CD4-positive, CD25-positive, alpha-beta regulatory T cell (primary cell): ENCODE measurements at regions not wholly inside any gene's neighbourhood (a gene's known extent, or its start where the extent isn't known, plus 50 kb on each side); places are given as distances from the start of the nearest gene placed in this dataset.

ENCODE experiments used
- ATAC-seq, 2 donors: fragments of 150-1000 bp; cut with Tn5 transposase; one replicate each; pipeline ENCODE4 v1.10.0; 2021; ENCODE audit warnings: low read depth in 2 of 2, moderate number of reproducible peaks in 2 of 2, moderate library complexity in 1 of 2
- DNase-seq, 3 donors: peaks; one replicate each; pipeline versions ENCODE4 v3.0.0 to v3.0.0-alpha.2; 2012 to 2022; ENCODE audit warnings: mixed read lengths in 1 of 3
- H3K27ac ChIP-seq: one replicate; pipeline ENCODE4 v1.7.0; 2013; ENCODE audit warnings: mild to moderate bottlenecking, low read length; ENCODE audit not compliant: insufficient read depth, poor library complexity, severe bottlenecking
- H3K27me3 ChIP-seq: one replicate; pipeline ENCODE4 v1.7.0; 2013; ENCODE audit warnings: low read length; ENCODE audit not compliant: control insufficient read depth, insufficient read depth
- H3K36me3 ChIP-seq: one replicate; pipeline ENCODE4 v1.7.0; 2013; ENCODE audit warnings: mild to moderate bottlenecking, low read length, moderate library complexity; ENCODE audit not compliant: control insufficient read depth, insufficient read depth
- H3K4me1 ChIP-seq: 2 replicates; pipeline ENCODE4 v1.7.0; 2013; ENCODE audit warnings: mild to moderate bottlenecking, low read length; ENCODE audit not compliant: insufficient read depth, control insufficient read depth, poor library complexity, severe bottlenecking
- H3K4me3 ChIP-seq: one replicate; pipeline ENCODE4 v1.7.0; 2013; ENCODE audit warnings: low read depth, mild to moderate bottlenecking, low read length, moderate library complexity
- H3K9me3 ChIP-seq, 2 experiments: 1 replicate in 1 of 2; 2 replicates in 1 of 2; pipeline ENCODE4 v1.7.0; 2013; ENCODE audit warnings: low read length in 2 of 2, mild to moderate bottlenecking in 1 of 2, moderate library complexity in 1 of 2; ENCODE audit not compliant: control insufficient read depth in 2 of 2
- H3K27ac Mint-ChIP-seq, 3 donors: one replicate each; pipeline ENCODE4 v1.8.0; 2020 to 2022; ENCODE audit warnings: mild to moderate bottlenecking in 3 of 3, mixed read lengths in 3 of 3, moderate library complexity in 2 of 3
- H3K27me3 Mint-ChIP-seq: one replicate; pipeline ENCODE4 v1.8.0; 2022; ENCODE audit warnings: mild to moderate bottlenecking, mixed read lengths
- H3K36me3 Mint-ChIP-seq: one replicate; pipeline ENCODE4 v1.8.0; 2020; ENCODE audit warnings: mixed read lengths
- H3K4me1 Mint-ChIP-seq, 4 donors: one replicate each; pipeline ENCODE4 v1.8.0; 2020 to 2022; ENCODE audit warnings: mixed read lengths in 4 of 4, mild to moderate bottlenecking in 1 of 4
- H3K4me3 Mint-ChIP-seq, 4 donors: one replicate each; pipeline ENCODE4 v1.8.0; 2020 to 2022; ENCODE audit warnings: mild to moderate bottlenecking in 4 of 4, mixed read lengths in 4 of 4, moderate library complexity in 3 of 4
- H3K9me3 Mint-ChIP-seq, 7 donors: one replicate each; pipeline ENCODE4 v1.8.0; 2020 to 2022; ENCODE audit warnings: mixed read lengths in 7 of 7, mild to moderate bottlenecking in 3 of 7, moderate library complexity in 2 of 7

GRCh38 chr5:8386719-8387288 is 517.9 kb downstream of the MTRR start:
- Mint-ChIP-seq H3K36me3 (no peaks in the 10 kb centered on the region), H3K4me1 (no peaks in the 10 kb centered on the region), H3K27me3 (no peaks in the 10 kb centered on the region), H3K27ac (no peak overlapping the region), H3K9me3 (peaks cover 0 to 7% (median 5%) of the 10 kb centered on the region in 7 donors), H3K4me3 (no peak overlapping the region)
- H3K4me1 ChIP-seq: no peaks in the 10 kb centered on the region
- no peak for DNase-seq
- H3K36me3 ChIP-seq: no peaks in the 10 kb centered on the region
- H3K27me3 ChIP-seq: no peaks in the 10 kb centered on the region
- no peaks in the 10 kb centered on the region for H3K9me3 ChIP-seq
- no peak overlapping the region for H3K4me3 ChIP-seq
- H3K27ac ChIP-seq: no peak overlapping the region
- no peak for ATAC-seq

- H3K4me3 Mint-ChIP-seq: no peak overlapping the region
- H3K27me3 ChIP-seq: no peaks in the 10 kb centered on the region
- H3K27me3 Mint-ChIP-seq: no peaks in the 10 kb centered on the region
- ATAC-seq: no peak
- no peak for DNase-seq
- H3K4me3 ChIP-seq: no peak overlapping the region
- no peaks in the 10 kb centered on the region for H3K9me3 ChIP-seq
- H3K4me1 ChIP-seq: no peaks in the 10 kb centered on the region
- peaks cover 0 to 5% (median 2%) of the 10 kb centered on the region in 7 donors for H3K9me3 Mint-ChIP-seq
- no peaks in the 10 kb centered on the region for H3K36me3 ChIP-seq
- H3K27ac Mint-ChIP-seq: no peak overlapping the region
- no peaks in the 10 kb centered on the region for H3K36me3 Mint-ChIP-seq
- H3K27ac ChIP-seq: no peak overlapping the region
- H3K4me1 Mint-ChIP-seq: no peaks in the 10 kb centered on the region
Measured at GRCh38 chr5:8391911-8392310, 523.0 kb downstream of the MTRR start.

- Mint-ChIP-seq H3K9me3 (peaks cover 0 to 5% (median 2%) of the 10 kb centered on the region in 7 donors), H3K36me3 (no peaks in the 10 kb centered on the region), H3K4me3 (no peak overlapping the region), H3K27me3 (no peaks in the 10 kb centered on the region), H3K27ac (no peak overlapping the region), H3K4me1 (no peaks in the 10 kb centered on the region)
- no peak for ATAC-seq
- H3K4me3 ChIP-seq: no peak overlapping the region
- no peaks in the 10 kb centered on the region for H3K4me1 ChIP-seq
- DNase-seq: no peak
- H3K9me3 ChIP-seq: no peaks in the 10 kb centered on the region
- no peaks in the 10 kb centered on the region for H3K27me3 ChIP-seq
- no peaks in the 10 kb centered on the region for H3K36me3 ChIP-seq
- no peak overlapping the region for H3K27ac ChIP-seq
Measured at GRCh38 chr5:8393240-8393639, 524.3 kb downstream of the MTRR start.

- Mint-ChIP-seq H3K9me3 (peaks cover 0 to 5% (median 0%) of the 10 kb centered on the region in 7 donors), H3K36me3 (no peaks in the 10 kb centered on the region), H3K4me3 (no peak overlapping the region), H3K27me3 (no peaks in the 10 kb centered on the region), H3K27ac (no peak overlapping the region), H3K4me1 (no peaks in the 10 kb centered on the region)
- H3K27me3 ChIP-seq: no peaks in the 10 kb centered on the region
- no peak overlapping the region for H3K27ac ChIP-seq
- no peaks in the 10 kb centered on the region for H3K36me3 ChIP-seq
- H3K9me3 ChIP-seq: no peaks in the 10 kb centered on the region
- no peak for DNase-seq
- H3K4me3 ChIP-seq: no peak overlapping the region
- H3K4me1 ChIP-seq: no peaks in the 10 kb centered on the region
- no peak for ATAC-seq
Measured at GRCh38 chr5:8394965-8395364, 526.0 kb downstream of the MTRR start.

GRCh38 chr5:8396246-8396645 is 527.3 kb downstream of the MTRR start:
- peaks cover 0 to 4% (median 0%) of the 10 kb centered on the region in 7 donors for H3K9me3 Mint-ChIP-seq

GRCh38 chr5:8396756-8397155 is 527.8 kb downstream of the MTRR start:
- no peak overlapping the region for H3K27ac ChIP-seq
- no peaks in the 10 kb centered on the region for H3K4me1 Mint-ChIP-seq
- DNase-seq (no peak), ATAC-seq (no peak)
- H3K9me3 Mint-ChIP-seq: peaks cover 0 to 4% (median 0%) of the 10 kb centered on the region in 7 donors
- H3K27ac Mint-ChIP-seq: no peak overlapping the region
- H3K36me3 ChIP-seq: no peaks in the 10 kb centered on the region
- H3K9me3 ChIP-seq: no peaks in the 10 kb centered on the region
- no peak overlapping the region for H3K4me3 Mint-ChIP-seq
- no peaks in the 10 kb centered on the region for H3K4me1 ChIP-seq
- H3K27me3 ChIP-seq: no peaks in the 10 kb centered on the region
- H3K4me3 ChIP-seq: no peak overlapping the region
- H3K27me3 Mint-ChIP-seq: no peaks in the 10 kb centered on the region
- H3K36me3 Mint-ChIP-seq: no peaks in the 10 kb centered on the region

More at GRCh38 chr5:8396246-8396645, 527.3 kb downstream of the MTRR start:
- Histone ChIP-seq H3K36me3 (no peaks in the 10 kb centered on the region), H3K4me3 (no peak overlapping the region), H3K27ac (no peak overlapping the region), H3K27me3 (no peaks in the 10 kb centered on the region), H3K4me1 (no peaks in the 10 kb centered on the region), H3K9me3 (no peaks in the 10 kb centered on the region)
- no peak for DNase-seq
- no peak for ATAC-seq
- H3K27ac Mint-ChIP-seq: no peak overlapping the region
- H3K36me3 Mint-ChIP-seq: no peaks in the 10 kb centered on the region
- H3K4me1 Mint-ChIP-seq: no peaks in the 10 kb centered on the region
- no peaks in the 10 kb centered on the region for H3K27me3 Mint-ChIP-seq
- no peak overlapping the region for H3K4me3 Mint-ChIP-seq

- Histone ChIP-seq H3K4me1 (no peaks in the 10 kb centered on the region), H3K9me3 (no peaks in the 10 kb centered on the region), H3K4me3 (no peak overlapping the region), H3K36me3 (no peaks in the 10 kb centered on the region), H3K27ac (no peak overlapping the region), H3K27me3 (no peaks in the 10 kb centered on the region)
- H3K4me1 Mint-ChIP-seq: no peaks in the 10 kb centered on the region
- H3K27me3 Mint-ChIP-seq: no peaks in the 10 kb centered on the region
- no peak overlapping the region for H3K4me3 Mint-ChIP-seq
- no peaks in the 10 kb centered on the region for H3K36me3 Mint-ChIP-seq
- no peak for DNase-seq
- H3K9me3 Mint-ChIP-seq: peaks cover 0 to 3% (median 0%) of the 10 kb centered on the region in 7 donors
- H3K27ac Mint-ChIP-seq: no peak overlapping the region
- no peak for ATAC-seq
Measured at GRCh38 chr5:8399471-8399870, 530.5 kb downstream of the MTRR start.

- H3K36me3 ChIP-seq: no peaks in the 10 kb centered on the region
- ATAC-seq: no peak
Measured at GRCh38 chr5:8408258-8408657, 539.3 kb downstream of the MTRR start.

More at GRCh38 chr5:8408258-8408657, 539.3 kb downstream of the MTRR start:
- H3K9me3 Mint-ChIP-seq: peaks cover 0 to 3% (median 2%) of the 10 kb centered on the region in 7 donors
- Histone ChIP-seq H3K27ac (no peak overlapping the region), H3K27me3 (no peaks in the 10 kb centered on the region), H3K4me3 (no peak overlapping the region), H3K4me1 (no peaks in the 10 kb centered on the region), H3K9me3 (no peaks in the 10 kb centered on the region)
- no peak for DNase-seq
- H3K27ac Mint-ChIP-seq: no peak overlapping the region
- H3K4me3 Mint-ChIP-seq: no peak overlapping the region
- no peaks in the 10 kb centered on the region for H3K27me3 Mint-ChIP-seq
- peaks cover 0 to 2% (median 0%) of the 10 kb centered on the region in 4 donors for H3K4me1 Mint-ChIP-seq
- H3K36me3 Mint-ChIP-seq: no peaks in the 10 kb centered on the region
